ENCODE measurements at regions not wholly inside any gene's neighbourhood (a gene's known extent, or its start where the extent isn't known, plus 50 kb on each side); places are given as distances from the start of the nearest gene placed in this dataset.

- TF ChIP-seq CTCF (IDR thresholded peaks at IDR 0.05; ENCODE audit: insufficient read depth, low read length) (no peak), GABPA (IDR thresholded peaks at IDR 0.05; ENCODE audit: low read depth) (no peak), REST (IDR thresholded peaks at IDR 0.05; ENCODE audit: insufficient replicate concordance, low read depth) (no peak), POLR2AphosphoS5 (IDR thresholded peaks at IDR 0.05; ENCODE audit: low read depth) (no peak), SPI1 (IDR thresholded peaks at IDR 0.05; ENCODE audit: borderline replicate concordance, low read depth) (no peak)
- H3K4me3 ChIP-seq (replicated peaks; ENCODE audit: insufficient read depth, low read length), result no peak overlapping the region
- no peak overlapping the region for H3K27ac ChIP-seq (replicated peaks)
- no peaks in the 10 kb centered on the region for H3K27me3 ChIP-seq (ENCODE audit: insufficient read depth, poor library complexity, severe bottlenecking)
- no peak for DNase-seq (ENCODE audit: low read depth in 1 of 2, low spot score in 1 of 2)
Measured at GRCh38 chr7:50940621-50941020, 157.9 kb upstream of the GRB10 start.

DNA sequence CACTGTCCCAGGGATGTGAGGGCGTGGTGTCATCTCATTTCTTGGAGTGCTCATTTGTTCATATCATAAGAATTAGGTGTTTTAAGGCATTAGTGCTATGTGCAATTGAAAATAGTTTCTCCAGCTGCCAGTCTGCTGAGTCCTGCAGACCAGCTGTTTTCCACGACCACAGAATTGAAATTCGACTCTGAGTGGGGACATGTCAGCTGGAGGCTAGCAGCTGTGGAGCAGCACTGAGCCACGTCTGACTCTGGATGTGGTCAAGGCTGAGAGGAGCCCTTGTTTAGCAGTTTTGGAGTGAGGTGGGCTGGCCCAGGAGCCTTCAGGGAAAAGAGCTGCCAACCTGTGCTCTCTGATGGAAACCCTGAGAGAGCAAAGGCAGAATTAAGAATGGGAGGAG is 156.3 kb upstream of the GRB10 start:
- no peak for DNase-seq (ENCODE audit: low read depth in 1 of 2, low spot score in 1 of 2)
- Histone ChIP-seq H3K4me3 (replicated peaks; ENCODE audit: insufficient read depth, low read length) (no peak overlapping the region), H3K27me3 (ENCODE audit: insufficient read depth, poor library complexity, severe bottlenecking) (no peaks in the 10 kb centered on the region), H3K27ac (replicated peaks) (no peak overlapping the region)
- TF ChIP-seq GABPA (IDR thresholded peaks at IDR 0.05; ENCODE audit: low read depth) (no peak), CTCF (IDR thresholded peaks at IDR 0.05; ENCODE audit: insufficient read depth, low read length) (no peak), POLR2AphosphoS5 (IDR thresholded peaks at IDR 0.05; ENCODE audit: low read depth) (no peak), REST (IDR thresholded peaks at IDR 0.05; ENCODE audit: insufficient replicate concordance, low read depth) (no peak), SPI1 (IDR thresholded peaks at IDR 0.05; ENCODE audit: borderline replicate concordance, low read depth) (no peak)

DNA sequence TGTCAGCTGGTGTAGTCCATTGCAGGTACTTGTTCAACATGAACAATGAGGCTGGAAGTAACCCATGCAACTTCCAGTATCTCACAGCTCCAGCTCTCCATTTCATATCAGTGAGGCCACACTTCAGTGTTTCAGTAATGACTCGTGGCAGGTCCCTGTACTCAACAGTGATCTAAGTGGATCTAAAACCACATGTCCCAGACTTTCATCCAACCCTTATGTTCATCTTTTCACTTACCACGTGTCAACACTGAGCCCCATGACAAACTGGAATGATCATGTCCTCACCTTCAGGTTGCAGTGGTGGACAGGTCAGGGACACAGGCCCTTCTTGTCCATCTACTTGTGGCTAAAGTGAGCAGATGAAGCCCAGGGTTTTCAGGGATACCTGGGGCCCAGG is 155.0 kb upstream of the GRB10 start:
- H3K27ac ChIP-seq (replicated peaks), result no peak overlapping the region
- TF ChIP-seq REST (IDR thresholded peaks at IDR 0.05; ENCODE audit: insufficient replicate concordance, low read depth), result no peak
- TF ChIP-seq POLR2AphosphoS5 (IDR thresholded peaks at IDR 0.05; ENCODE audit: low read depth), result no peak
- no peak for TF ChIP-seq GABPA (IDR thresholded peaks at IDR 0.05; ENCODE audit: low read depth)
- TF ChIP-seq SPI1 (IDR thresholded peaks at IDR 0.05; ENCODE audit: borderline replicate concordance, low read depth), result no peak
- no peak for TF ChIP-seq CTCF (IDR thresholded peaks at IDR 0.05; ENCODE audit: insufficient read depth, low read length)
- H3K4me3 ChIP-seq (replicated peaks; ENCODE audit: insufficient read depth, low read length), result no peak overlapping the region
- no peak for DNase-seq (ENCODE audit: low read depth in 1 of 2, low spot score in 1 of 2)
- H3K27me3 ChIP-seq (ENCODE audit: insufficient read depth, poor library complexity, severe bottlenecking), result no peaks in the 10 kb centered on the region
